SIG-M5 treated with dmso at 0.1 percent for 504 hours (cell line): ENCODE measurements at regions not wholly inside any gene's neighbourhood (a gene's known extent, or its start where the extent isn't known, plus 50 kb on each side); places are given as distances from the start of the nearest gene placed in this dataset.
"Not testable (repeated sequence)": the region's sequence is repeated elsewhere in the genome, so short reads cannot be mapped to it uniquely, and the experiment has no call there.

Experiments
- DNase-seq: peaks from one replicate; lab custom pipeline; 2025; ENCODE audit not compliant: unreplicated experiment; lab: John Stamatoyannopoulos, UW

- no peak for DNase-seq
These were observed 451.1 kb downstream of the PCNX1 start for GRCh38 chr14:71358209-71358931.

- not testable (repeated sequence) for DNase-seq
These were observed 451.7 kb downstream of the PCNX1 start for GRCh38 chr14:71358932-71359421.

- DNase-seq, result no peak
These were observed 452.6 kb downstream of the PCNX1 start for GRCh38 chr14:71359823-71360222.

GRCh38 chr14:71361336-71361735 lies 454.1 kb downstream of the PCNX1 start:
- peak; percentile 16 for DNase-seq

- no peak for DNase-seq
These were observed 454.6 kb downstream of the PCNX1 start for GRCh38 chr14:71361874-71362273.

GRCh38 chr14:71362282-71362681 lies 455.0 kb downstream of the PCNX1 start:
- DNase-seq, result no peak

- DNase-seq, result peak; percentile 4
These were observed 455.8 kb downstream of the PCNX1 start for GRCh38 chr14:71362920-71363584.

GRCh38 chr14:71363946-71364925 lies 457.0 kb downstream of the PCNX1 start:
- DNase-seq, result no peak

GRCh38 chr14:71365361-71365760 lies 458.1 kb downstream of the PCNX1 start:
- DNase-seq, result no peak

GRCh38 chr14:71366861-71367260 lies 459.6 kb downstream of the PCNX1 start:
- no peak for DNase-seq

- no peak for DNase-seq
These were observed 464.6 kb downstream of the PCNX1 start for GRCh38 chr14:71371711-71372396.

- peak; percentile 49 for DNase-seq
These were observed 465.2 kb downstream of the PCNX1 start for GRCh38 chr14:71372411-71372838.

GRCh38 chr14:71373773-71374172 lies 466.5 kb downstream of the PCNX1 start:
- DNase-seq, result no peak

GRCh38 chr14:71374989-71375388 lies 467.7 kb downstream of the PCNX1 start:
- DNase-seq, result no peak

- DNase-seq, result no peak
These were observed 469.8 kb downstream of the PCNX1 start for GRCh38 chr14:71377099-71377498.

GRCh38 chr14:71380271-71380670 lies 473.0 kb downstream of the PCNX1 start:
- no peak for DNase-seq

GRCh38 chr14:71381814-71382213 lies 474.6 kb downstream of the PCNX1 start:
- DNase-seq, result no peak

GRCh38 chr14:71382315-71382714 lies 475.1 kb downstream of the PCNX1 start:
- no peak for DNase-seq

GRCh38 chr14:71383510-71383909 lies 476.3 kb downstream of the PCNX1 start:
- no peak for DNase-seq

- DNase-seq, result no peak
These were observed 477.0 kb downstream of the PCNX1 start for GRCh38 chr14:71384007-71384845.
